NCI-H2227 (cell line): ENCODE measurements at regions not wholly inside any gene's neighbourhood (a gene's known extent, or its start where the extent isn't known, plus 50 kb on each side); places are given as distances from the start of the nearest gene placed in this dataset.
"Not testable (repeated sequence)": the region's sequence is repeated elsewhere in the genome, so short reads cannot be mapped to it uniquely, and the experiment has no call there.

Source experiments
- DNase-seq: peaks from one replicate; lab custom pipeline; 2025; ENCODE audit not compliant: unreplicated experiment; lab: John Stamatoyannopoulos, UW

DNA sequence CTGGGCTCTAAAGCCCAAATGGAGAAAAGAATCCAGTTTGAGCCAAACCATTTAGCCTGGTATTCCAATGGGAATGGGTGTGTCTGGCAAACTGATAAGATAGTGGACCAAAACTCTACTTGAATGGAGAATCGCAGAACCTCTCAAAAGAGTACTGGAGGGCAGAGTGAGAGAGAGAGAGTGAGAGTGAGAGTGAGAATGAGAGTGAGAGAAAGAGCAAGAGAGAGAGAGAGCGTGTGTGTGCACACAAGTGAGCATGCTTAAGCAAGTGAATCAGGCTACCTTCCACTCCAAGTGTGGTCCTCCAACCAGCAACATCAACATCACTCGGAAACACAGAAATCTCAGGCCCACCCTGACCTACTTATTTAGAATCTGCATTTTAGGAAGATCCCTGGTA, 58.8 kb downstream of the UQCRFS1 start:
- no peak for DNase-seq

DNA sequence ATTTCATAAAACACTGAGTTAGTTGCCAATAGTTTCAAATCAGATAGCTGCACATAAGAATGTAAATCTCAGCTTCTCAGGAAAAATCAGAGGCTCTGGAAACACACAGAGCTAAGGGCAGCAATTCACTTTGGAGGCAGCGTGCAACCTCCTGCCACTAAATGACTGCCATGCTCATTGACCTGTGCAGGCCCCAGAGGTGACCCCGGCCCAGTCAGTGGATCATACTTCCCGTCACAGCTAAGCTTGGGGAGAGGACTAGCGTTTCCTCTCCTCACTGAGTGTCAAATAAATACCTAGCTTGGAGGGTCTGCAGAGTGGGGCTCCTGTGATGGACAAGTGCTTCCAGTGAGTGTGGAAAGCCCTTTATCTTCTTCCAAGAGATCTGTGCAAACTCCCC, 67.2 kb downstream of the UQCRFS1 start:
- DNase-seq, result no peak

DNA sequence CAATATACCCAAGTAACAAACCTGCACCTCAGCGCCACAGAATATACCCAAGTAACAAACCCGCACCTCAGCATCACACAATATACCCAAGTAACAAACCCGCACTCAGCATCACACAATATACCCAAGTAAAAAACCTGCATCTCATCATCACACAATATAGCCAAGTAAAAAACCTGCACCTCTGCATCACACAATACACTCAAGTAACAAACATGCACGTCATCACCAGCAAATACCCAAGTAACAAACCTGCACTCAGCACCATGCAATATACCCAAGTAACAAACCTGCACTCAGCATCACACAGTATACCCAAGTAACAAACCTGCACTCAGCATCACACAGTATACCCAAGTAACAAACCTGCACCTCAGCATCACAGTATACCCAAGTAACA, 69.8 kb downstream of the UQCRFS1 start:
- DNase-seq, result no peak

DNA sequence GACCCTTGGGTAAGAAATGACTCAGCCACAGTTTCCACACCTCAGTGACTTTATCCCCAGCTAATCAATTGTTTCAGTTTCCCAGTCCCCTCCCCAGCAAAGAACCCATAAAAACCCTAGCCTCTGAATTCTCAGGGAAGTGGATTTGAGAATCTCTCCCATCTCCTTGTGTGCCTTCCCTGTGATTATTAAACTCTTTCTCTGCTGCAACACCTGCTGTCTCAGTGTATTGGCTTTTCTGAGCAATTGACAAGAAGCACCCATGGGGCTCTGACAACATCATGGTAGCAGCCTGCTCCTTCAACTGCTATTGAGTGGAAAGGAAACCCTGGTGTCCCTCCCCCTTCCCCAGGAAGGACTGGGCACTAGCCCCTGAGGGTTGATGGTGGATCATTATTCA, 73.7 kb downstream of the UQCRFS1 start:
- DNase-seq, result no peak

DNA sequence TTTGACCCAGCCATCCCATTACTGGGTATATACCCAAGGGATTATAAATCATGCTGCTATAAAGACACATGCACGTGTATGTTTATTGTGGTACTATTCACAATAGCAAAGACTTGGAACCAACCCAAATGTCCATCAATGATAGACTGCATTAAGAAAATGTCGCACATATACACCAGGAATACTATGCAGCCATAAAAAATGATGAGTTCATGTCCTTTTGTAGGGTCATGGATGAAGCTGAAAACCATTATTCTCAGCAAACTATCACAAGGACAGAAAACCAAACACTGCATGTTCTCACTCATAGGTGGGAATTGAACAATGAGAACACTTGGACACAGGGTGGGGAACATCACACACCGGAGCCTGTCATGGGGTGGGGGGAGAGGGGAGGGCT, 74.7 kb downstream of the UQCRFS1 start:
- not testable (repeated sequence) for DNase-seq

DNA sequence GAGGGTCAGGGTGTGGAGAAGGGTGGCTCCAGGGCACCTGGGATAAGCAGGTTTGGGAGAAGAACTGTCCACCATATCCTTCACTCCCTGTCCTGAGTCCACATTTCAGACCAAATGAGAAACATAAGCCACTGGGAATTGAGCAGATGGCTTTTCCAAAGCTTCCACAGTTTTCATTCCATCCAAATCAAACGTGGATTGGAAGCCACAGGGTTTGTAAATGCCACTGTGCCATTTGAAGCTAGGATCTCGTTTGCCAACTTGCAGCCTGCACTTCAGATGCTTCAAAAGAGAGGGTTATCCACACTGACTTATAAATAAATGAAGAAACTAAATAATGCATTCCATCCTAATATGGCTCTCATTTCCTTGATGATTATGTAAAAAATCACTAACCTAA, 81.5 kb downstream of the UQCRFS1 start:
- no peak for DNase-seq

DNA sequence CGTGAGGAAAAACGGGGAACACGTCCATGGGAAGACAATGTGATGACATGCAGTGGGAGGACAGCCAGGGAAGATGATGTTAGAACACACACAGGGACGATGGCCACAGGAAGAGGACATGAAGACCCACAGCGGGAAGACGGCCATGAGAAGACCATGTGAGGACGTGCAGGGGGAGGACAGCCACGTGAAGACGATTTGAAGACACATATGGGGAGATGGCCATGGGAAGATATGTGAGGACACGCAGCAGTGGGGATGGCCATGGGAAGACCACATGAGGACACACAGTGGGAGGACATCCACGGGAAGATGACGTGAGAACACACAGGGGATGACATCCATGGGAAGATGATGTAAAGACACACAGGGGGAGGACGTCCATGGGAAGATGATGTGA, 83.8 kb downstream of the UQCRFS1 start:
- DNase-seq, result no peak

DNA sequence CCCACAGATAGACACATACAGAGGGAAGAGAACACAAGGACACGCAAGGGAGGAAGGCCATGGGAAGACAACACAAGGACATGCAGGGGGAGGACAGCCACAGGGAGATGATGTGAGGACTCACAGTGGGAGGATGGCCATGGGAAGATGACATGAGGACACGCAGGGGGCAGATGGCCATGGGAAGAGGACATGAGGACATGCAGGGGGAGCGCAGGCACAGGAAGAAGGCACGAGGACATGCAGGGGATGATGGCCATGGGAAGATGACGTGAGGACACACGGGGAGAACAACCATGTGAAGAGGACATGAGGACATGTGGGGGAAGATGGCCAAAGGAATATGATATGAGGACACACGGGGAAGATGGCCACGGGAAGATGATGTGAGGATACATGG, 84.7 kb downstream of the UQCRFS1 start:
- no peak for DNase-seq

DNA sequence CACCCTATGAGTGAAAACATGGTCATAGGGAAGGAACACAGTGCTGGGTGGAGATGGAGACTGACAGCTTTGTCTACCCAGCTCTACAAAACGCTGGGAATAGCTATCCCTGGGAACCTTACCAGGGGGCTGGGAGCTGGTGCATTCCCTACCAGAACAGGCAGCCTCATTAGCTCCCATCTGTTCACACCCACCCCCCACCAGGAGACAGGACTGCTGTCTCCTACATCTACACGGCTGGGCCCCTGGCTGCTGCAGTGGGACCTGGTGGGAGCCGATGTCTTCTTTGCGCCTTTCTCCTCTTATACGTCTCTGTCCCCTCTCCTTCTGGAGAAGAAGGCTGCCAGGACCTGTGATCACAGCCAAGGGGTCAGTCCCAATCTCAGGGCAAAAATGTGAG, 90.8 kb downstream of the UQCRFS1 start:
- DNase-seq, result no peak

DNA sequence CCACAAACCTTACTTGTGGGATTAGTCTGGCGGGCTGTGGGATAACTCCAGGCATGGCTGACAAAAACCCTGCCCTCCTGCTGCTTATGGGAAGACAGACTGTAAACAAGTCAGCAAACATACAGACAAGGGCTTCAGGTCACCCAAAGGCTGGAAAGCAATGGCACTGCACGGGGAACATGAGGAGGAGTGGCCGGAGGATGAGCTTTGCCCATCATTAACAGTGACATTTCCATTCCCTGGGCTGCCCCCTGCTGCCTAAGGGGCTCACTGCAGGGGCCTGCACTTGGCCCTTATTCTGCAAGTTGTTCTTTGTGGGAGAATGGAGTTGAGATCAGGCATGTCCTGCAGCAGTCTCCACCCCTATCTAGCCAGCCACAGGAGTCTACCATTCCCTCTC, 91.3 kb downstream of the UQCRFS1 start:
- peak; percentile 69 for DNase-seq

DNA sequence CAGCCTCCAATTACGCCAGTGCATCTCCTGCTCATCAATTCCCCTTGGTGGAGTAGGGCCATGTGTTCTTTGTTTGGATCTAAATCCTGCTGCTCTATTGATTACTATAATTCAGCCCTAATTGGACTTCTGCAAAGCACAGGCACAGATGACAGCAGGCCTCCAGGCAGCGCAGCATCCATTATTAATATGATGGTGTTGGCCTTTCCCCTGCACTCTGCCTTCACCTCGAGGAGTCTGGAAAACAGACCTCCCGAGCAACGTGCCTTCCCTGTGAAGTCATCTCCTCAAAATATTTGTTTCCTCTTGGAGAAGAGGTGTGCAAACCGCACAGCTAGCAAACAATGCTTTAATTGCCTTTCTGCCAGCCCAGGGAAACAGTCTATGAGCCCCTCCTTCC, 92.5 kb downstream of the UQCRFS1 start:
- DNase-seq, result peak; percentile 99

DNA sequence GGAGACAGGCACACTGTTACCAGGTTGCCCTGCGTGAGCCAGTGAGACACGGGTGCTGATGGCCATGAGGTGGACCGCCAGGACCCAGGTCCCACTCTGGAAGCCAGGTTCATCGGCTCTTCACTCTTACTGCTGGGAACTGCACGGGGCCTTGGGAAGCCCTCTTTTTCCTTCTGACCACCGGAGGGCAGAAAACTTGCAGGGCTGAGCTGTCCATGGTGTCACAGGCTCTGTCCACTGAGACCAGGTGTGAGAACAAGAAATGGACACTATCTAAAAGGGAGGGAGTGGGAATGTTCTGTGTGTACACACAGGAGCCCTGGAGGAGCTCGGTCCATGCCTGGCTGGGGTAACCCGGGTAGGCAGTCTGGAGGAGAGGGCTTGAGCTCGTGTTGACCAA, 93.4 kb downstream of the UQCRFS1 start:
- DNase-seq, result no peak

DNA sequence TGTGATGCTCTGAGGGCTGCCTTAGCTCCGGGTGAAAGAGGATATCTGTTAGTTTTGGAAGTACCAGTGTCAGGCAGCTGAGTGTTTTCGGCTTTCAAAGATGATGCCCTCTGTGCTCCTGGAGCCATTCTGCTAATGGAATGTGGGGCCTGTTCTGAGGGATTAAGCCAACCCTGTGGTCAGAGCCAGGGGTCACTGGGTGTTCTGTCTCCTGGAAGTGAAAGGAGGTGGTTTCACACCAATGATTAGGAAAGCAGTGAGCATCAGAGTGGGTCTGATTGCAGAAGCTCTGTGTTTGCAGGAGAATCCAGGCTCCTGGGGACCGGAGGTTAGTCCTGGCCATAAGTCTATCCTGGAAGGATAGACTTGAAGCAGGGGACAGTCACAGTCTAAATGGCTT, 94.6 kb downstream of the UQCRFS1 start:
- no peak for DNase-seq

DNA sequence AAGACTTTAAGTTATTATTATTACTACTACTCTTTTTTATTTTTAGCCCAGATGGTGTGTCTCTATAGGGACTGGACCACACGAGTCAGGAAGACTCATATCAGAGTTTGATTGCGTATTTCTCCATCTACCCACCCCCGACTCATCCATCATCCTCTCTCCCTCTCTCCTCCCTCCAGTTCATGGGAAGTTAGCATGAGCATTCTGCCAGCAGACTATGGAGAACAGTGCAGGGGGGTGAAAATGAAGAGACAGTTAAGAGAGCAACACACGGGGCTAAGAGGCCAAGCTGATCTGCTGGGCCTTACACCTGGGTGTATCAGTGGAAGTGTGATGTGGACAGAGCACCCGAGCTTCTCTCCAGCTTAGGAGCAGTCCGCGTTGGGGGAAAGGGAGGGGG, 95.0 kb downstream of the UQCRFS1 start:
- no peak for DNase-seq

DNA sequence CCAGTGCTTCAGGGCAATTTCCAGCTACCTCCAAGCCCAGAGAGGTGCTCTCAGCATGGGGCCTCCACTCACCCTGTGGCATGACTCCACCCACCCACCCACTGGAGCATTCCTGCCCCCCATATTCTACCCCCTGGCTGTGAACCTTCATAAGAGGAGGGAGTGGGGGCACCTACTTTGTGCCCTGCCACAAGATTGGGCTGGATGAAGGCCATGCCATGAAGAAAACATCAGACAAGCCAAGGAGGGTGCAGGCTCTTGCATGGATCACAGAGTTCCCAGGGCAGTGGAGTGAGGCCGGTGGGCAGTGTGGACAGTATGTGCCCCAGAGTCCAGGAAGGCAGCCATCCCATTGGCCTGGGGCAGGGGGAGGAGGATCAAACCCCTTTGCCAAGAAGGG, 97.8 kb downstream of the UQCRFS1 start:
- no peak for DNase-seq

DNA sequence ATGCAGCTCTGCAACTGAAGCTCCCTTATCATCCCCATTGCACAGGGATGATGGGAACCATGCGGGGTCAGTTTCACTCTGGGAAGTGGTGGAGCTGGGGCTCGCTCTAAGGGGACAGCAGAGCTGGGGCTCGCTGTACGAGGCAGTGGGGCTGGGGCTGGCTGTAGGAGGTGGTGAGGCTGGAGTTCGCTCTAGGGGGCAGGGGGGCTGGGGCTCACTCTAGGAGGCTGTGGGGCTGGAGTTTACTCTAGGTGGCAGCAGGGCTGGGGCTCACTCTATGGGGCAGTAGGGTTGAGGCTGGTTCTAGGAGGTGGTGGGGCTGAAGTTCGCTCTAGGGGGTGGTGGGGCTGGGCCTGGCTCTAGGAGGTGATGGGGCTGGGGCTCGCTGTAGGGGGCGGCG, 99.1 kb downstream of the UQCRFS1 start:
- no peak for DNase-seq

DNA sequence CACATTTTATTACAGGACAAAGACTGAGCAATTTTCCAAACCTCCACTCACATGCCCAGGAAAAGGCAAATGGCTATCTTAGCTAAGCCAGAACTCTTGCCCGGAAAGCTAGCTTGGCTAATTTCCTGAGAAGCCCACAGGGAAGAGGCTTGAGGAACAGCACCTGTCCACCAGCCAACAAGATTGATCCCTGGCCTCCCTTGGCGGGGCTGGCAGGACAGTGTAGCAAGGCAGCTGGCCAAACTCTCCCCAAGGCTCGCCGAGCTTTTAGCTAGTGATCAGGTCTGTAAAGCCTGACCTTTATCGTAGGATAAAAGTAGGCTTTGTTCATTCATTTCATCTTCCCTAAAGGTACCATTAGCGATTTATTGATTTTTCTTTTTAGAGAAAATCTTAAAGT, 101.4 kb downstream of the UQCRFS1 start:
- DNase-seq, result no peak

DNA sequence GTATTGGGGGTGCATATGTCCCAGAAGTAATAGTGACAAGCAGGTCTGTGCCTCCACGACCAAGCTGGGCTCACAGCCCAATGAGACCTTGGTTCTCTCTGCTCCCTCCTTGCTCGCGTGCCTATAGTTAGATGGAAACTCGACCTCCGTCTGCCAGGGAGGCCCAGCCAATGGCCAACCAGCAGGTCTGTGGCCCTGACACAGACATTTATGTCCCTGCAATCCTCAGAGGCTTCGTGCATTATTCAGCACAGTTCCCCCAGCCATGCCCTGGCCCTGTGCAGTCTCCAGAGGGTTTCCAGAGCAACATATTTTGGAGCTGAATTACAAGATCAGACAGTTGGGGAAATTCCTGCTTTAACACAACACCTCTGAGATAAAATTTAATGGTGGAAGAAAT, 105.1 kb downstream of the UQCRFS1 start:
- DNase-seq, result no peak

DNA sequence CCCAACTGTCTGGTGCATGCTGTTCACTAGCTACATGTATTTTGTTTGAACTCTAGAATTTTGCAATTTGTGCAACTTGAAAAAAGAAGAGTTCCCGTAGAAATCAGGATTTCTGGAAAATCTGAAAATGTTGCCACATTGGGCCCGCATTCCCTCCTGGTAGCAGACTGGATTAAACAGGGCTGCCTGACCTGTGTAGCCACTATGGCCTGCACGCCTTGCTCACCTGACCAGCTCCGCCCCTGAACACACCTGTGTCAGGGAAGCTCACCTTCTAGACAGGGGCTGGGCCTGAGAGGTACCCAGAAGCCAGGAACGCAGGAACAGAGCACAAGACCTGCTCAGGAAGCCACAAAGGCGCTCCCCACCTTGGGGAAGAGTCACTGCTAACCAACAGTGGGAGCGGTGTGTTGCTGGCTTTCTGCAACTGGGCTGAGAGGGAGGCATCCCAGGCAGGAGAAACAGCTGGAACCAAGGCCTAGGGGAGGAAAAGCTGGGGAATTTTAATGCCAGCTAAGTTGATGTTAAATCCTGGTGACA, 106.5 kb downstream of the UQCRFS1 start:
- DNase-seq, result no peak

DNA sequence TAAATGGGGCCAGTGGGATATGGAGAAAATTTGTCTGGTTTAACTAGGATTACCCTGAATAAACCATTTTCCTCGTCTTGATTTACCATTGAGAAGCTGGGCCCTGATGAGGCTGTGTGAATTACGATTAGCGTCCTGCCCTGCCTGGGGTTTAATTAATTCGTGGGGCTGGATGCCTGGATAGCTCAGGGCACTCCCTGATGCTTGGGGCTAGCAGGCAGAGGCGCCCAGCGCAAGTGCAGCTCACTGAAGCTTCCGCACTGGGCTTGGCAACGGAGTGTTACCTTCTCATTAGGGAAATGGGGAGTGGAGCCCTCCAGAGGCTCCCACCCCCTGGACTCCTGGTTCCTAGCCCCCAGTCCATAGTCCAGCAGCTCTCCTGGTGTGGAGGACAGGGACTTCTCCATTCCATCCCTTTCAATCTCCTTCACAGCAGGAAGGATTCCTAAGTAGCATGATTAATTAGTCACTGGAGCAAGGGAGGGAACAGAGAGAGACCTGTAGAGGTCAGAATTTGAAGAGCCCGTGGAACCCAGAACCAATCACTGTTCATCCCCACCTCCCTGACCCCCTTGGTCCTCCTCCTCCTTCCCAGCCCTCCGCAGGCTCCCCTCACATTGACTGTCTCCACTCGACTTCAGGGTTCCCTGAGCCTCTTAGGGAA, 107.2 kb downstream of the UQCRFS1 start:
- no peak for DNase-seq

DNA sequence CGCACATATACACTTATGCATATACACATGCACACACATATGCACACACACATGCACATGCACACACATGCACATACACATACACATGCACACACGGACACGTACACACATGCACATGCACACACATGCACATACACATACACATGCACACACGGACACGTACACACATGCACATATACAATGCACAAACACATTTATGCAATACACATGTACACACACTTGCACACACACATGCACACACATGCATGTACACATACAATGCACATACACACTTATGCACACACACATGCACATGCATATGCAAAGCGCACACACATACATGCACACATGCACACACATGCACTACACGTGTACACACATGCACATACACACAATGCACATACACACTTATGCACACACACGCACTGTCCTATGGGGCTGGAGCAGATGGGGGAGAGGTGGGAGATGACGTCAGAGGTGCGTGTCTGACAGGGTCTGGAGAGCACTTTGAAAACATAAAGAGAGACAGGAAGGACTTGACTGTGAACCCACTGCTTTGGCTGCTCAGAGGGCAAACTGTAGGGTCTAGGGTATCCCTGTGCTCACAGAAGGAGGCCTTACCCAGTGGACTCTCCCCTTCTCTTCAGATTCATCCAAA, 108.2 kb downstream of the UQCRFS1 start:
- no peak for DNase-seq

DNA sequence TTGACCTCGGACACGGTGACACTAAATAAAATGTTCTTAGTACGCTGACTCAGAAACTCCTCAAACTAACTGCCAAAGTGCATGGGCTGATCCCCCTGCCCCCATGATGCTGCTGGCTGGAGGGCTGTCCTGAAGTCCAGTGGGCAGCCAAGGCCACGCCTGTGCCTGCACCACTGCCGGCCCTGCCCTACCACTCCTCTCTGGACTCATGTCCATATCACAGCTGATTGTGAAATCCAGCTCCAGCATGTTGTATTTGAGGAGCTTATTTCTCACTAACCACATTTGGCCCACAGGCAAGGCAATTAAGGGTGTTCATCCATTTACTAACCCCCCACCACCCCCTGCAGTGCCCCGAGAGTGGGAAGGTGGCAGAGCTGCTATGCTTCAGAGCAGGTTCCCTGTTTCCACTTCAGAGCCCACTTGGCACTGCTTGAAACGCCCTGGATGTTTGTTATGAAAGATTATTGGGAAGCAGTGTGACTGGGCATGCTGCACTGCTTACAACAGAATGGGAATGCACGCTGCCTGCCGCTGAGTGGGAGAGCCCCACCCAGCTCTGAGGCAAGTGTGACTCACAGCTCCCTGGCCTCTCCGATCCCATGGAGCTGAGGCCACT, 114.0 kb downstream of the UQCRFS1 start:
- peak; percentile 66 for DNase-seq
